Endothelial cell of umbilical vein (primary cell): ENCODE measurements at regions not wholly inside any gene's neighbourhood (a gene's known extent, or its start where the extent isn't known, plus 50 kb on each side); places are given as distances from the start of the nearest gene placed in this dataset.

Experiments
- BruUV-seq: library from RNA; stranded (reverse); fragments of 400-500 nt; replicated peaks from 2 replicates; lab custom pipeline; 2021; lab: Mats Ljungman, UMichigan
- CTCF ChIA-PET: fragments of 300-600, 350-600 bp; sonication (Branson Sonifier 250); formaldehyde crosslinking; loops from one replicate; lab custom pipeline; 2021; ENCODE audit warnings: antibody characterized with exemption, inconsistent platforms; lab: Charles Lee
- POLR2A ChIA-PET: fragments of 300-600, 350-600 bp; sonication (Branson Sonifier 250); formaldehyde crosslinking; loops from one replicate; lab custom pipeline; 2021; ENCODE audit warnings: antibody characterized with exemption, inconsistent platforms; lab: Charles Lee
- DNase-seq: peaks from one replicate; pipeline ENCODE4 v3.0.0-alpha.2; 2011; ENCODE audit warnings: low read depth, low spot score
- FAIRE-seq: peaks from 2 replicates; lab custom pipeline; 2011; peaks lifted over from hg19 to GRCh38; lab: Jason Lieb, UNC
- H2AFZ ChIP-seq: 2 replicates; pipeline ENCODE4 v1.6.0; 2012; ENCODE audit warnings: low read depth, low read length, control low read depth, inconsistent platforms
- H3K27ac ChIP-seq: 2 replicates; pipeline ENCODE4 v1.5.1; 2011; ENCODE audit warnings: low read depth, mild to moderate bottlenecking, control low read depth, low read length, moderate library complexity; ENCODE audit not compliant: insufficient read depth
- H3K27me3 ChIP-seq, 2 experiments: 2 replicates each; pipeline versions ENCODE4 v1.6.0 to v1.6.1; 2011; ENCODE audit warnings: low read length in 2 of 2, mixed read lengths in 1 of 2; ENCODE audit not compliant: control insufficient read depth in 2 of 2, insufficient read depth in 2 of 2
- H3K36me3 ChIP-seq, 2 experiments: 2 replicates in 1 of 2; 3 replicates in 1 of 2; pipeline ENCODE4 v1.5.1; 2011; ENCODE audit warnings: low read length in 2 of 2, mild to moderate bottlenecking in 1 of 2, moderate library complexity in 1 of 2; ENCODE audit not compliant: control insufficient read depth in 2 of 2, insufficient read depth in 2 of 2; ENCODE audit errors: extremely low read depth in 1 of 2
- H3K4me1 ChIP-seq: 3 replicates; pipeline ENCODE4 v1.5.1; 2011; ENCODE audit warnings: mild to moderate bottlenecking, low read length; ENCODE audit not compliant: control insufficient read depth, insufficient read depth; ENCODE audit errors: extremely low read depth
- H3K4me2 ChIP-seq: 2 replicates; pipeline ENCODE4 v1.6.1; 2011; ENCODE audit warnings: low read length, control low read depth, mixed read lengths; ENCODE audit not compliant: insufficient read depth
- H3K4me3 ChIP-seq, 3 experiments: fragments of 200-600 bp in 1 of 3; sonication (generic), shearing (Covaris generic) in 1 of 3; replicated peaks in 1 of 3; 2 replicates each; pipeline ENCODE4 v1.5.1; 2011 to 2016; ENCODE audit warnings: control low read depth in 3 of 3, low read length in 3 of 3, mild to moderate bottlenecking in 2 of 3, inconsistent platforms in 1 of 3, low read depth in 1 of 3, moderate library complexity in 1 of 3; ENCODE audit not compliant: insufficient read depth in 1 of 3
- H3K79me2 ChIP-seq: 2 replicates; pipeline ENCODE4 v1.6.0; 2012; ENCODE audit warnings: low read length, inconsistent platforms; ENCODE audit not compliant: control insufficient read depth, insufficient read depth
- H3K9ac ChIP-seq: replicated peaks from 2 replicates; pipeline ENCODE3; 2011; ENCODE audit warnings: low read length, control low read depth; ENCODE audit not compliant: insufficient read depth; ENCODE audit errors: extremely low read depth
- H3K9me1 ChIP-seq: replicated peaks from 3 replicates; pipeline ENCODE4 v1.6.0; 2011; ENCODE audit warnings: mild to moderate bottlenecking, low read length; ENCODE audit not compliant: control insufficient read depth, insufficient read depth; ENCODE audit errors: extremely low read depth
- H3K9me3 ChIP-seq: replicated peaks from 2 replicates; pipeline ENCODE4 v1.5.1; 2012; ENCODE audit warnings: low read length, inconsistent platforms; ENCODE audit not compliant: control insufficient read depth, insufficient read depth
- H4K20me1 ChIP-seq: replicated peaks from 2 replicates; pipeline ENCODE3; 2011; ENCODE audit warnings: mild to moderate bottlenecking, low read length; ENCODE audit not compliant: control insufficient read depth, insufficient read depth; ENCODE audit errors: extremely low read depth
- CTCF ChIP-seq, 2 donors: IDR thresholded peaks; 1 replicate in 1 of 2; 2 replicates in 1 of 2; pipeline ENCODE4 v1.5.1; 2011; ENCODE audit warnings: low read length in 2 of 2, mild to moderate bottlenecking in 2 of 2, moderate library complexity in 2 of 2, control low read depth in 1 of 2, inconsistent platforms in 1 of 2, low read depth in 1 of 2; ENCODE audit not compliant: insufficient read depth in 1 of 2; ENCODE audit errors: extremely low read depth in 1 of 2
- EZH2 ChIP-seq: IDR thresholded peaks from 2 replicates; pipeline ENCODE4 v1.6.1; 2012; ENCODE audit warnings: borderline replicate concordance, low read depth, mild to moderate bottlenecking, moderate library complexity, low read length, inconsistent platforms; ENCODE audit not compliant: severe bottlenecking
- FOS ChIP-seq: IDR thresholded peaks from 2 replicates; pipeline ENCODE4 v1.6.1; 2011; ENCODE audit warnings: mild to moderate bottlenecking, low read length, moderate library complexity, borderline replicate concordance; ENCODE audit not compliant: insufficient read depth
- GATA2 ChIP-seq: IDR thresholded peaks from 2 replicates; pipeline ENCODE4 v1.7.0; 2011; ENCODE audit warnings: low read depth, mild to moderate bottlenecking, moderate library complexity, mixed read lengths, low read length; ENCODE audit not compliant: insufficient read length, insufficient read depth
- JUN ChIP-seq: IDR thresholded peaks from 2 replicates; pipeline ENCODE4 v1.6.1; 2011; ENCODE audit warnings: borderline replicate concordance, low read depth; ENCODE audit not compliant: insufficient read length, insufficient read depth
- MYC ChIP-seq: IDR thresholded peaks from one replicate; pipeline ENCODE4 v1.6.1; 2011; ENCODE audit warnings: mild to moderate bottlenecking, low read depth, low read length
- POLR2A ChIP-seq: IDR thresholded peaks from 2 replicates; pipeline ENCODE4 v1.6.1; 2012; ENCODE audit warnings: low read depth, mild to moderate bottlenecking, control low read depth, low read length
- POLR2AphosphoS5 ChIP-seq: IDR thresholded peaks from 2 replicates; pipeline ENCODE4 v1.6.1; 2012; ENCODE audit warnings: low read depth, mild to moderate bottlenecking, control low read depth, low read length, moderate library complexity; ENCODE audit not compliant: insufficient read depth
- dilution Hi-C: fragments of 300-500 bp; cut with MboI; formaldehyde crosslinking; loops from one replicate; pipeline ENCODE4 v1.15.0; 2019; ENCODE audit warnings: low sequenced_read_pairs; ENCODE audit not compliant: extremely low pct_ligation_motif_present
- intact Hi-C: fragments of 100-400 bp; cut with micrococcal nuclease; formaldehyde crosslinking; loops from one replicate; pipeline ENCODE4 v1.10.0; 2022
- TF ChIP-seq, protein P1 (sequence below): IDR thresholded peaks from 2 replicates; pipeline ENCODE4 v1.6.1; 2011; ENCODE audit not compliant: insufficient read depth, insufficient read length

GRCh38 chr5:23588841-23589326 lies 81.5 kb downstream of the PRDM9 start:
- Histone ChIP-seq H3K4me2 (no peak overlapping the region), H3K9me3 (peaks cover 2% of the 10 kb centered on the region), H3K9ac (no peak overlapping the region), H4K20me1 (no peaks in the 10 kb centered on the region), H2AFZ (no peak overlapping the region), H3K27me3 (no peaks in the 10 kb centered on the region), H3K9me1 (no peaks in the 10 kb centered on the region), H3K4me3 (no peak overlapping the region), H3K27ac (no peak overlapping the region), H3K36me3 (no peaks in the 10 kb centered on the region), H3K79me2 (no peaks in the 10 kb centered on the region), H3K4me1 (no peaks in the 10 kb centered on the region)
- POLR2A ChIA-PET = no interaction called here
- dilution Hi-C loops = no loop called here
- intact Hi-C loops = no loop called here
- CTCF ChIA-PET = no interaction called here
- BruUV-seq = no TSS peak
- FAIRE-seq (no peak), DNase-seq (no peak)
- TF ChIP-seq FOS (no peak), CTCF (IDR thresholded peaks at IDR 0.05; ENCODE audit: extremely low read depth in 1 of 2, insufficient read depth in 1 of 2, low read depth in 1 of 2, low read length in 2 of 2) (no peak), MYC (no peak), EZH2 (no peak), JUN (no peak), GATA2 (no peak), POLR2AphosphoS5 (no peak), POLR2A (no peak)
- TF ChIP-seq, protein P1, sequence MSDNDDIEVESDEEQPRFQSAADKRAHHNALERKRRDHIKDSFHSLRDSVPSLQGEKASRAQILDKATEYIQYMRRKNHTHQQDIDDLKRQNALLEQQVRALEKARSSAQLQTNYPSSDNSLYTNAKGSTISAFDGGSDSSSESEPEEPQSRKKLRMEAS = no peak
